A673 (cell line): ENCODE measurements at regions not wholly inside any gene's neighbourhood (a gene's known extent, or its start where the extent isn't known, plus 50 kb on each side); places are given as distances from the start of the nearest gene placed in this dataset.
"Not testable (repeated sequence)": the region's sequence is repeated elsewhere in the genome, so short reads cannot be mapped to it uniquely, and the experiment has no call there.

ENCODE experiments used
- EZH2 ChIP-seq: fragments of 200-600 bp; sonication (generic); IDR thresholded peaks from 2 replicates; pipeline ENCODE4 v1.6.1; 2017; ENCODE audit warnings: borderline replicate concordance, low read depth, mild to moderate bottlenecking, mixed read lengths, antibody characterized with exemption, low read length; ENCODE audit not compliant: poor library complexity, severe bottlenecking
- TF ChIP-seq, protein P1 (sequence below): fragments of 300-800, 200-600 bp; sonication (generic); conservative IDR thresholded peaks from 2 replicates; pipeline ENCODE4 v1.5.1; 2017; ENCODE audit warnings: low read depth, mild to moderate bottlenecking, antibody characterized with exemption, low read length, moderate library complexity, mixed read lengths

DNA sequence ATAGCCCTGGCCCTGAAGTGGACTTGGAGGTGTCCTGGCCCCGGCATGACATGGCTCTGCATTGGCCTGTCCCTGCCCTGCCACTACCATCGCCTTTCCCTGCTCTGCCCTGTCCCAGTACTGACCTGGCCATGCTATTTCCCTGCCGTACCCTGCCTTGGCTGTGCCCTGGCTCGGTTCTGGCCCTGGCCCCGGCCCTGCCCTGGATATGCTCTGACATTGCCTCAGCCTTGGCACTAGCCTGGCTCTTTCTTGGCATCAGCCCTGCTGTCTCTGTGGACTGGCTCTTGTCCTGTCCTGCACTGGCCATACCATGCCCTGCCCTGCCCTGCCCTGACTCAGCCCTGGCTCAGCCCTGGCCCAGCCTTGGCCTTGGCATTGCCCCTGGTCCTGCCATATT lies 252.2 kb downstream of the TP53TG3F start:
- TF ChIP-seq, protein P1, sequence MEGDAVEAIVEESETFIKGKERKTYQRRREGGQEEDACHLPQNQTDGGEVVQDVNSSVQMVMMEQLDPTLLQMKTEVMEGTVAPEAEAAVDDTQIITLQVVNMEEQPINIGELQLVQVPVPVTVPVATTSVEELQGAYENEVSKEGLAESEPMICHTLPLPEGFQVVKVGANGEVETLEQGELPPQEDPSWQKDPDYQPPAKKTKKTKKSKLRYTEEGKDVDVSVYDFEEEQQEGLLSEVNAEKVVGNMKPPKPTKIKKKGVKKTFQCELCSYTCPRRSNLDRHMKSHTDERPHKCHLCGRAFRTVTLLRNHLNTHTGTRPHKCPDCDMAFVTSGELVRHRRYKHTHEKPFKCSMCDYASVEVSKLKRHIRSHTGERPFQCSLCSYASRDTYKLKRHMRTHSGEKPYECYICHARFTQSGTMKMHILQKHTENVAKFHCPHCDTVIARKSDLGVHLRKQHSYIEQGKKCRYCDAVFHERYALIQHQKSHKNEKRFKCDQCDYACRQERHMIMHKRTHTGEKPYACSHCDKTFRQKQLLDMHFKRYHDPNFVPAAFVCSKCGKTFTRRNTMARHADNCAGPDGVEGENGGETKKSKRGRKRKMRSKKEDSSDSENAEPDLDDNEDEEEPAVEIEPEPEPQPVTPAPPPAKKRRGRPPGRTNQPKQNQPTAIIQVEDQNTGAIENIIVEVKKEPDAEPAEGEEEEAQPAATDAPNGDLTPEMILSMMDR = not testable (repeated sequence)
- TF ChIP-seq EZH2 = not testable (repeated sequence)
